Renal pelvis (tissue), 1 donor: ENCODE measurements at regions not wholly inside any gene's neighbourhood (a gene's known extent, or its start where the extent isn't known, plus 50 kb on each side); places are given as distances from the start of the nearest gene placed in this dataset.
"Not testable (repeated sequence)": the region's sequence is repeated elsewhere in the genome, so short reads cannot be mapped to it uniquely, and the experiment has no call there.

Experiments
- DNase-seq: peaks from one replicate; pipeline ENCODE4 v3.0.0-alpha.2; 2013

- no peak for DNase-seq
These were observed 208.9 kb upstream of the EXOC2 start for GRCh38 chr6:901696-902460.

- no peak for DNase-seq
These were observed 208.0 kb upstream of the EXOC2 start for GRCh38 chr6:900716-901605.

GRCh38 chr6:897528-898207 lies 204.7 kb upstream of the EXOC2 start:
- DNase-seq = no peak

GRCh38 chr6:894274-894673 lies 201.3 kb upstream of the EXOC2 start:
- no peak for DNase-seq

- DNase-seq = no peak
These were observed 198.1 kb upstream of the EXOC2 start for GRCh38 chr6:890995-891394.

- DNase-seq = no peak
These were observed 197.3 kb upstream of the EXOC2 start for GRCh38 chr6:890201-890600.

- no peak for DNase-seq
These were observed 194.8 kb upstream of the EXOC2 start for GRCh38 chr6:887583-888235.

GRCh38 chr6:886116-886515 lies 193.2 kb upstream of the EXOC2 start:
- DNase-seq = not testable (repeated sequence)

GRCh38 chr6:885051-885590 lies 192.2 kb upstream of the EXOC2 start:
- no peak for DNase-seq

- DNase-seq = no peak
These were observed 191.6 kb upstream of the EXOC2 start for GRCh38 chr6:884570-884969.

- DNase-seq = no peak
These were observed 189.2 kb upstream of the EXOC2 start for GRCh38 chr6:882084-882598.

GRCh38 chr6:878179-878578 lies 185.2 kb upstream of the EXOC2 start:
- DNase-seq = no peak

- DNase-seq = no peak
These were observed 182.1 kb upstream of the EXOC2 start for GRCh38 chr6:875012-875411.

GRCh38 chr6:872570-873125 lies 179.7 kb upstream of the EXOC2 start:
- DNase-seq = no peak

- no peak for DNase-seq
These were observed 178.6 kb upstream of the EXOC2 start for GRCh38 chr6:871503-871902.

- no peak for DNase-seq
These were observed 177.2 kb upstream of the EXOC2 start for GRCh38 chr6:870096-870495.

- no peak for DNase-seq
These were observed 175.3 kb upstream of the EXOC2 start for GRCh38 chr6:868201-868600.

- no peak for DNase-seq
These were observed 174.4 kb upstream of the EXOC2 start for GRCh38 chr6:867378-867777.

- DNase-seq = no peak
These were observed 173.4 kb upstream of the EXOC2 start for GRCh38 chr6:866316-866715.

GRCh38 chr6:865846-866245 lies 172.9 kb upstream of the EXOC2 start:
- no peak for DNase-seq

- no peak for DNase-seq
These were observed 170.9 kb upstream of the EXOC2 start for GRCh38 chr6:863831-864230.
